ENCODE measurements at regions not wholly inside any gene's neighbourhood (a gene's known extent, or its start where the extent isn't known, plus 50 kb on each side); places are given as distances from the start of the nearest gene placed in this dataset.

DNA sequence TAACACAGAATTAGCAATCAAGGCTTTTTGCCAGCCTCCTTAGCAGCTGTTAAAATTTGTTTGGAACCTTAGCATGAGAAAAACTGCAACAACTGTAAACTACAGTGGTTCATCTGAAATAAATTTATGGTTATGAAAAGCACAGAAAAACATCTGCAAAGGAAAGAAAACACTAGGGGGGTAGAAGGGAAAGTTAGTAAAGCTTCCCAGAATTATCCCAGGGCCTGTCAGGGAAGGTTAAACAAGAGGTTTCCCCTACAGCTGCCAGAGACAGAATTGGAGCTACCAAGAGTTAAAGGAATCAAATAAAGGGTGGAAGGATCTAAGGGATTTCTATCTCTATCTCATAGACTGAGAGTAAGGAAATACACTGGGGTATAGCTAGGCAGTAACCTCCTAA, 234.7 kb upstream of the DIAPH2 start (continued):
- TF ChIP-seq, protein P1, sequence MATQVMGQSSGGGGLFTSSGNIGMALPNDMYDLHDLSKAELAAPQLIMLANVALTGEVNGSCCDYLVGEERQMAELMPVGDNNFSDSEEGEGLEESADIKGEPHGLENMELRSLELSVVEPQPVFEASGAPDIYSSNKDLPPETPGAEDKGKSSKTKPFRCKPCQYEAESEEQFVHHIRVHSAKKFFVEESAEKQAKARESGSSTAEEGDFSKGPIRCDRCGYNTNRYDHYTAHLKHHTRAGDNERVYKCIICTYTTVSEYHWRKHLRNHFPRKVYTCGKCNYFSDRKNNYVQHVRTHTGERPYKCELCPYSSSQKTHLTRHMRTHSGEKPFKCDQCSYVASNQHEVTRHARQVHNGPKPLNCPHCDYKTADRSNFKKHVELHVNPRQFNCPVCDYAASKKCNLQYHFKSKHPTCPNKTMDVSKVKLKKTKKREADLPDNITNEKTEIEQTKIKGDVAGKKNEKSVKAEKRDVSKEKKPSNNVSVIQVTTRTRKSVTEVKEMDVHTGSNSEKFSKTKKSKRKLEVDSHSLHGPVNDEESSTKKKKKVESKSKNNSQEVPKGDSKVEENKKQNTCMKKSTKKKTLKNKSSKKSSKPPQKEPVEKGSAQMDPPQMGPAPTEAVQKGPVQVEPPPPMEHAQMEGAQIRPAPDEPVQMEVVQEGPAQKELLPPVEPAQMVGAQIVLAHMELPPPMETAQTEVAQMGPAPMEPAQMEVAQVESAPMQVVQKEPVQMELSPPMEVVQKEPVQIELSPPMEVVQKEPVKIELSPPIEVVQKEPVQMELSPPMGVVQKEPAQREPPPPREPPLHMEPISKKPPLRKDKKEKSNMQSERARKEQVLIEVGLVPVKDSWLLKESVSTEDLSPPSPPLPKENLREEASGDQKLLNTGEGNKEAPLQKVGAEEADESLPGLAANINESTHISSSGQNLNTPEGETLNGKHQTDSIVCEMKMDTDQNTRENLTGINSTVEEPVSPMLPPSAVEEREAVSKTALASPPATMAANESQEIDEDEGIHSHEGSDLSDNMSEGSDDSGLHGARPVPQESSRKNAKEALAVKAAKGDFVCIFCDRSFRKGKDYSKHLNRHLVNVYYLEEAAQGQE (IDR thresholded peaks at IDR 0.05; ENCODE audit: borderline replicate concordance in 1 of 2, low read depth in 1 of 2, low read length in 2 of 2), result no peak
- TF ChIP-seq ZNF335 (CRISPR knock-in tag; IDR thresholded peaks at IDR 0.05) (no peak), BCL6 (CRISPR knock-in tag; IDR thresholded peaks at IDR 0.05) (no peak), KDM2A (CRISPR knock-in tag; IDR thresholded peaks at IDR 0.05; ENCODE audit: borderline replicate concordance, low read depth) (no peak), HIVEP1 (CRISPR knock-in tag; IDR thresholded peaks at IDR 0.05) (no peak), KAT8 (CRISPR knock-in tag; IDR thresholded peaks at IDR 0.05) (no peak)

DNA sequence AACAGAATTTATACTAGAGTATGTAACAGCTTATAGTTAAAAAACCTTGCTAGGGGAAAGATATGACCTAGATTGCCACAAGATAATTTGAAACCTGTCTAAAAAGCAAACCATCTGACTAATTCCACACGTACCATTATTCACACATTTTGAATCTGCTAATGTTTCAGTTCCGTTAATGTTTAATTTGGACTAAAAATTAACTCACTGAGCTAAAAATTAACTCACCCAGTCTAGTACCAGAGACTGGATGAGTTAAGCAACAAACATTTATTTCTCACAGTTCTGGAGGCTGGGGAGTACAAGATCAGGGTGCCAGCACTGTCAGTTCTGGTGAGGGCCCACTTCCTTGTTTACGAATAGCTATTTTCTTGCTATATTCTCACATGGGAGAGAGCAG, 231.5 kb upstream of the DIAPH2 start:
- in situ Hi-C loops (cut with HindIII; ENCODE audit: extremely low pct_ligation_motif_present, low pct_unique_long_range_greater_than_20kb), result no loop called here
- Histone ChIP-seq H3K36me3 (replicated peaks in 1 of 2; ENCODE audit: control insufficient read depth in 1 of 2, insufficient read depth in 2 of 2, low read length in 2 of 2) (no peaks in the 10 kb centered on the region), H3K9me3 (ENCODE audit: low read length) (no peaks in the 10 kb centered on the region), H3K27ac (ENCODE audit: extremely low read length, insufficient read depth, low read length) (no peak overlapping the region), H3K4me1 (ENCODE audit: insufficient read depth, low read length) (peaks cover 7% of the 10 kb centered on the region; the same call in 1 of the 2 replicates), H3K27me3 (ENCODE audit: control insufficient read depth in 1 of 2, insufficient read depth in 2 of 2, low read length in 2 of 2) (no peaks in the 10 kb centered on the region), H3K4me2 (ENCODE audit: low read depth, low read length) (no peak overlapping the region), H2AFZ (ENCODE audit: low read length) (no peak overlapping the region), H4K20me1 (ENCODE audit: insufficient read depth, low read length) (no peaks in the 10 kb centered on the region), H3K9ac (ENCODE audit: insufficient read depth, low read depth, low read length) (no peak overlapping the region), H3K79me2 (ENCODE audit: insufficient read depth, low read length) (no peaks in the 10 kb centered on the region), H3K4me3 (replicated peaks in 1 of 3; ENCODE audit: insufficient read depth in 1 of 3, low read depth in 2 of 3, low read length in 3 of 3) (no peak overlapping the region)
- no peak for FAIRE-seq
- DNase-seq (ENCODE audit: low spot score), result peak; percentile 2
- intact Hi-C loops (cut with micrococcal nuclease; ENCODE audit: unreplicated experiment), result no loop called here
- POLR2A ChIA-PET, result no interaction called here
- WGBS (ENCODE audit: low lambda C conversion rate), result 12% methylated on average over 3 of the region's 3 CpGs
- TF ChIP-seq AKAP8 (CRISPR knock-in tag; IDR thresholded peaks at IDR 0.05) (no peak), ZNF570 (CRISPR knock-in tag; IDR thresholded peaks at IDR 0.05; ENCODE audit: borderline replicate concordance) (no peak)
- TF ChIP-seq, protein P2, sequence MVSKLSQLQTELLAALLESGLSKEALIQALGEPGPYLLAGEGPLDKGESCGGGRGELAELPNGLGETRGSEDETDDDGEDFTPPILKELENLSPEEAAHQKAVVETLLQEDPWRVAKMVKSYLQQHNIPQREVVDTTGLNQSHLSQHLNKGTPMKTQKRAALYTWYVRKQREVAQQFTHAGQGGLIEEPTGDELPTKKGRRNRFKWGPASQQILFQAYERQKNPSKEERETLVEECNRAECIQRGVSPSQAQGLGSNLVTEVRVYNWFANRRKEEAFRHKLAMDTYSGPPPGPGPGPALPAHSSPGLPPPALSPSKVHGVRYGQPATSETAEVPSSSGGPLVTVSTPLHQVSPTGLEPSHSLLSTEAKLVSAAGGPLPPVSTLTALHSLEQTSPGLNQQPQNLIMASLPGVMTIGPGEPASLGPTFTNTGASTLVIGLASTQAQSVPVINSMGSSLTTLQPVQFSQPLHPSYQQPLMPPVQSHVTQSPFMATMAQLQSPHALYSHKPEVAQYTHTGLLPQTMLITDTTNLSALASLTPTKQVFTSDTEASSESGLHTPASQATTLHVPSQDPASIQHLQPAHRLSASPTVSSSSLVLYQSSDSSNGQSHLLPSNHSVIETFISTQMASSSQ (IDR thresholded peaks at IDR 0.05; ENCODE audit: low read depth), result 0 out of 2 replicates have a peak, but pooled peaks have one; percentile 40
- TF ChIP-seq, protein P2 (CRISPR knock-in tag; IDR thresholded peaks at IDR 0.05; ENCODE audit: borderline replicate concordance), result no peak
- no TSS peak for BruUV-seq (replicated peaks)
- 0 out of 3 replicates have a peak, but pooled peaks have one; percentile 38 for ATAC-seq
- CTCF ChIA-PET (ENCODE audit: low intra/inter-chr PET ratio, low total read pairs), result no interaction called here
